Esophagus squamous epithelium (tissue), 4 donors: ENCODE measurements at regions not wholly inside any gene's neighbourhood (a gene's known extent, or its start where the extent isn't known, plus 50 kb on each side); places are given as distances from the start of the nearest gene placed in this dataset.

Experiments
- POLR2A ChIP-seq, 4 donors: fragments of 450-650 bp; IDR thresholded peaks; one replicate each; pipeline ENCODE4 v1.6.1; 2017; ENCODE audit warnings: antibody characterized with exemption in 4 of 4, mild to moderate bottlenecking in 4 of 4, moderate library complexity in 3 of 4
- TF ChIP-seq, protein P1 (sequence below), 6 experiments: fragments of 450-650 bp in 4 of 6; fragments of 200-600 bp in 2 of 6; sonication (generic) in 2 of 6; IDR thresholded peaks; one replicate each; pipeline ENCODE4 v1.5.1; 2016 to 2019; ENCODE audit warnings: antibody characterized with exemption in 6 of 6, mild to moderate bottlenecking in 4 of 6, moderate library complexity in 4 of 6

GRCh38 chr3:71991046-71991445 lies 206.1 kb upstream of the PROK2 start:
- TF ChIP-seq, protein P1, sequence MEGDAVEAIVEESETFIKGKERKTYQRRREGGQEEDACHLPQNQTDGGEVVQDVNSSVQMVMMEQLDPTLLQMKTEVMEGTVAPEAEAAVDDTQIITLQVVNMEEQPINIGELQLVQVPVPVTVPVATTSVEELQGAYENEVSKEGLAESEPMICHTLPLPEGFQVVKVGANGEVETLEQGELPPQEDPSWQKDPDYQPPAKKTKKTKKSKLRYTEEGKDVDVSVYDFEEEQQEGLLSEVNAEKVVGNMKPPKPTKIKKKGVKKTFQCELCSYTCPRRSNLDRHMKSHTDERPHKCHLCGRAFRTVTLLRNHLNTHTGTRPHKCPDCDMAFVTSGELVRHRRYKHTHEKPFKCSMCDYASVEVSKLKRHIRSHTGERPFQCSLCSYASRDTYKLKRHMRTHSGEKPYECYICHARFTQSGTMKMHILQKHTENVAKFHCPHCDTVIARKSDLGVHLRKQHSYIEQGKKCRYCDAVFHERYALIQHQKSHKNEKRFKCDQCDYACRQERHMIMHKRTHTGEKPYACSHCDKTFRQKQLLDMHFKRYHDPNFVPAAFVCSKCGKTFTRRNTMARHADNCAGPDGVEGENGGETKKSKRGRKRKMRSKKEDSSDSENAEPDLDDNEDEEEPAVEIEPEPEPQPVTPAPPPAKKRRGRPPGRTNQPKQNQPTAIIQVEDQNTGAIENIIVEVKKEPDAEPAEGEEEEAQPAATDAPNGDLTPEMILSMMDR (IDR thresholded peaks at IDR 0.05): no peak
- no peak for TF ChIP-seq POLR2A (IDR thresholded peaks at IDR 0.05)
